HG03139 (cell line): ENCODE measurements at regions not wholly inside any gene's neighbourhood (a gene's known extent, or its start where the extent isn't known, plus 50 kb on each side); places are given as distances from the start of the nearest gene placed in this dataset.
"Not testable (repeated sequence)": the region's sequence is repeated elsewhere in the genome, so short reads cannot be mapped to it uniquely, and the experiment has no call there.

ENCODE experiments used
- ATAC-seq: cut with Tn5 transposase; IDR thresholded peaks from one replicate; pipeline ENCODE4 v1.9.1; 2021; ENCODE audit not compliant: unreplicated experiment

- no peak for ATAC-seq
Observed at GRCh38 chr13:56530096-56530495, 610.6 kb upstream of the PRR20A start.

- ATAC-seq = not testable (repeated sequence)
Observed at GRCh38 chr13:56547921-56548320, 592.8 kb upstream of the PRR20A start.

- ATAC-seq = no peak
Observed at GRCh38 chr13:56558698-56559320, 581.9 kb upstream of the PRR20A start.

GRCh38 chr13:56561327-56561726 is 579.4 kb upstream of the PRR20A start:
- ATAC-seq = no peak

- no peak for ATAC-seq
Observed at GRCh38 chr13:56563663-56564062, 577.1 kb upstream of the PRR20A start.

GRCh38 chr13:56586976-56587375 is 553.7 kb upstream of the PRR20A start:
- ATAC-seq = no peak

GRCh38 chr13:56615572-56615971 is 525.1 kb upstream of the PRR20A start:
- no peak for ATAC-seq

GRCh38 chr13:56622840-56623239 is 517.9 kb upstream of the PRR20A start:
- ATAC-seq = no peak

GRCh38 chr13:56628886-56629285 is 511.8 kb upstream of the PRR20A start:
- not testable (repeated sequence) for ATAC-seq

- not testable (repeated sequence) for ATAC-seq
Observed at GRCh38 chr13:56631060-56631459, 509.7 kb upstream of the PRR20A start.

- ATAC-seq = no peak
Observed at GRCh38 chr13:56653043-56653442, 487.7 kb upstream of the PRR20A start.

- no peak for ATAC-seq
Observed at GRCh38 chr13:56659041-56659471, 481.7 kb upstream of the PRR20A start.

- no peak for ATAC-seq
Observed at GRCh38 chr13:56670563-56670962, 470.2 kb upstream of the PRR20A start.

GRCh38 chr13:56681404-56681803 is 459.3 kb upstream of the PRR20A start:
- no peak for ATAC-seq

- no peak for ATAC-seq
Observed at GRCh38 chr13:56687131-56687530, 453.6 kb upstream of the PRR20A start.

GRCh38 chr13:56697011-56697410 is 443.7 kb upstream of the PRR20A start:
- no peak for ATAC-seq

- no peak for ATAC-seq
Observed at GRCh38 chr13:56700324-56700723, 440.4 kb upstream of the PRR20A start.

- no peak for ATAC-seq
Observed at GRCh38 chr13:56706485-56706884, 434.2 kb upstream of the PRR20A start.

GRCh38 chr13:56713656-56714055 is 427.1 kb upstream of the PRR20A start:
- ATAC-seq = no peak

- no peak for ATAC-seq
Observed at GRCh38 chr13:56718791-56719190, 421.9 kb upstream of the PRR20A start.

- ATAC-seq = no peak
Observed at GRCh38 chr13:56720841-56721240, 419.9 kb upstream of the PRR20A start.

GRCh38 chr13:56735537-56735942 is 405.2 kb upstream of the PRR20A start:
- no peak for ATAC-seq

GRCh38 chr13:56736966-56737365 is 403.8 kb upstream of the PRR20A start:
- no peak for ATAC-seq
